Right lobe of liver (tissue), 6 donors: ENCODE measurements at regions not wholly inside any gene's neighbourhood (a gene's known extent, or its start where the extent isn't known, plus 50 kb on each side); places are given as distances from the start of the nearest gene placed in this dataset.

Experiments
- ATAC-seq, 4 donors: fragments of 200-7000 bp; cut with Tn5 transposase; one replicate each; pipeline ENCODE4 v1.9.1; 2020; ENCODE audit warnings: mild to moderate bottlenecking in 4 of 4, moderate library complexity in 4 of 4
- DNase-seq, 3 donors: peaks; one replicate each; pipeline ENCODE4 v3.0.0-alpha.2; 2020
- H3K27ac ChIP-seq, 3 donors: fragments of 200-600 bp; one replicate each; pipeline ENCODE4 v1.8.0; 2022
- H3K27me3 ChIP-seq, 2 donors: fragments of 200-600 bp; one replicate each; pipeline ENCODE4 v1.8.0; 2022
- H3K36me3 ChIP-seq, 4 donors: fragments of 200-600 bp; sonication (generic) in 1 of 4; one replicate each; pipeline versions ENCODE4 v1.5.1 to v1.8.0; 2017 to 2022; ENCODE audit warnings: control low read depth in 1 of 4
- H3K4me1 ChIP-seq, 4 donors: fragments of 200-600 bp; sonication (generic) in 1 of 4; one replicate each; pipeline versions ENCODE4 v1.5.1 to v1.8.0; 2017 to 2022; ENCODE audit warnings: control low read depth in 1 of 4
- H3K4me3 ChIP-seq, 3 donors: fragments of 200-600 bp; one replicate each; pipeline ENCODE4 v1.8.0; 2022
- H3K9me3 ChIP-seq, 4 donors: fragments of 200-600 bp; sonication (generic) in 1 of 4; one replicate each; pipeline versions ENCODE4 v1.5.1 to v1.8.0; 2017 to 2022; ENCODE audit warnings: control low read depth in 1 of 4
- POLR2A ChIP-seq: fragments of 450-650 bp; IDR thresholded peaks from one replicate; pipeline ENCODE4 v1.6.1; 2017; ENCODE audit warnings: antibody characterized with exemption, mild to moderate bottlenecking
- WGBS: methylation state at CpG from one replicate; pipeline ENCODE4 v1.1.6; 2018; ENCODE audit warnings: low coverage, low lambda C conversion rate; ENCODE audit not compliant: insufficient coverage; ENCODE audit errors: missing lambda C conversion rate; 5-methylcytosine and 5-hydroxymethylcytosine counted together
- intact Hi-C, 2 donors: fragments of 100-400 bp; cut with DNase I; formaldehyde crosslinking; loops; one replicate each; pipeline versions ENCODE4 v1.11.2 to v1.14.1; 2022
- TF ChIP-seq, protein P1 (sequence below), 4 donors: fragments of 200-600 bp in 3 of 4; fragments of 450-650 bp in 1 of 4; IDR thresholded peaks; one replicate each; pipeline versions ENCODE4 v1.5.1 to v1.8.0; 2016 to 2022; ENCODE audit warnings: antibody characterized with exemption in 4 of 4, mild to moderate bottlenecking in 2 of 4
- donor health status: DM: no; HTN: yes; CAD: no.
- donor health status: DM: no; HTN: no; CAD: no.
- donor health status: DM: no; HTN: no; CAD: no.
- donor health status: DM: no; HTN: yes; CAD: no.
- donor health status: DM: no; HTN: yes; CAD: no.

DNA sequence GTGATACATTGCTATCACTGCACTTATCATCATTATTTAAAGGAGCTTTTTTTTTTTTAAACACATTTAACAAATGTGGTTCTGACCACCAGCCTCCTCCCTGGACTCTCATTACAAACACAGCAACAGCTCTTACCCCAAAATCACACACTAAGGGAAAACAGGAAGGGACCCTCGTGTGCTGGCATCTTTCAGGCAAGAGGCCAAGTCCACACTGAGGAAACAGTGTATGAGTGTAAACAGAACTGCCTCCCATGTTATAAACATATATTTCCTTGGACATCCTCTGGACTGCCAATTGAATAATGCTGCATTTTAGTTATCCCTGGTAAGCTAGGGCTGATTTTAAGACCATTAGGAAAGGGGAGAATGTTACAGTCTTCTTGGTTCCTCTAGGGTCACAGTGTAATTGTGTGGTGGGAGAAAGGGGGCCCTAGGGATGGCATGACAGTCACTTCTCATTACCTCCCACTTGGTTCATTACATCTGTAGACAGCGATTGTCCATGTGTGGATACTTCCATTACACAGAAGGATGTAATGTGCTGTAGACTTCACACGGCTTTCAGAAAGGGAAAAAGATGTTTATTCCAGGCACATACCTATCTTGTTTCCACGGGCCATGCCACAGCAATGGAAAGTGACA, 244.6 kb upstream of the TET2 start:
- H3K36me3 ChIP-seq = no peaks in the 10 kb centered on the region
- TF ChIP-seq, protein P1, sequence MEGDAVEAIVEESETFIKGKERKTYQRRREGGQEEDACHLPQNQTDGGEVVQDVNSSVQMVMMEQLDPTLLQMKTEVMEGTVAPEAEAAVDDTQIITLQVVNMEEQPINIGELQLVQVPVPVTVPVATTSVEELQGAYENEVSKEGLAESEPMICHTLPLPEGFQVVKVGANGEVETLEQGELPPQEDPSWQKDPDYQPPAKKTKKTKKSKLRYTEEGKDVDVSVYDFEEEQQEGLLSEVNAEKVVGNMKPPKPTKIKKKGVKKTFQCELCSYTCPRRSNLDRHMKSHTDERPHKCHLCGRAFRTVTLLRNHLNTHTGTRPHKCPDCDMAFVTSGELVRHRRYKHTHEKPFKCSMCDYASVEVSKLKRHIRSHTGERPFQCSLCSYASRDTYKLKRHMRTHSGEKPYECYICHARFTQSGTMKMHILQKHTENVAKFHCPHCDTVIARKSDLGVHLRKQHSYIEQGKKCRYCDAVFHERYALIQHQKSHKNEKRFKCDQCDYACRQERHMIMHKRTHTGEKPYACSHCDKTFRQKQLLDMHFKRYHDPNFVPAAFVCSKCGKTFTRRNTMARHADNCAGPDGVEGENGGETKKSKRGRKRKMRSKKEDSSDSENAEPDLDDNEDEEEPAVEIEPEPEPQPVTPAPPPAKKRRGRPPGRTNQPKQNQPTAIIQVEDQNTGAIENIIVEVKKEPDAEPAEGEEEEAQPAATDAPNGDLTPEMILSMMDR (IDR thresholded peaks at IDR 0.05) = no peak
- no peak for TF ChIP-seq POLR2A
- intact Hi-C loops = no loop called here
- H3K4me1 ChIP-seq = peaks cover 0 to 26% (median 0%) of the 10 kb centered on the region in 4 donors
- 58% methylated on average over 4 of the region's 4 CpGs for WGBS
- ATAC-seq (no peak), DNase-seq (no peak)
- no peak overlapping the region for H3K27ac ChIP-seq
- H3K9me3 ChIP-seq = no peaks in the 10 kb centered on the region
- H3K27me3 ChIP-seq = no peaks in the 10 kb centered on the region
- no peak overlapping the region for H3K4me3 ChIP-seq

DNA sequence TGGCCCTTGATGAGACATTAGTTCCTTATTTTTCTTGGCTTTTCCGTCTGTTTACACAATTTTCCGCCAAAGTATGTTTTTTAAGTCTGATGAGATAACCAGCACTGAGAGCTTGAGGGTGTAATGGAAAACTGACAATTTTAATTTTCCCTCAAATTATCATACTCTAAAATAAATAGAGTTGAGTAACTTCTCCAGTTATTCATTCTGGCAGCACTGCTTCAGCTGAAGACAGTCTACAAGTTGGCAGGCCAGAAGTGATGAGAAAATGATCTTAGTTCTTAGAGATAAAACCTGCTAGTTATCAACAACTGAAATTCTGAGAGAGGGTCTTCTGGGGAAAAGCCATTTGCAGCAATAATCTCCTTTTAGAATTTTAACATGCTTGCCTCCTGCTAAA, 241.6 kb upstream of the TET2 start:
- no peaks in the 10 kb centered on the region for H3K27me3 ChIP-seq
- ATAC-seq = peak in 1 of 4 donors; percentile 15
- WGBS = 61% methylated on average over 2 of the region's 2 CpGs
- H3K27ac ChIP-seq = peak overlapping the region in 2 of 3 donors; percentile 4 to 54
- no peaks in the 10 kb centered on the region for H3K9me3 ChIP-seq
- TF ChIP-seq, protein P1 (IDR thresholded peaks at IDR 0.05) = no peak
- no peak for TF ChIP-seq POLR2A
- no peak for DNase-seq
- H3K4me1 ChIP-seq = peaks cover 0 to 43% (median 0%) of the 10 kb centered on the region in 4 donors
- H3K36me3 ChIP-seq = no peaks in the 10 kb centered on the region
- intact Hi-C loops = no loop called here
- no peak overlapping the region for H3K4me3 ChIP-seq

DNA sequence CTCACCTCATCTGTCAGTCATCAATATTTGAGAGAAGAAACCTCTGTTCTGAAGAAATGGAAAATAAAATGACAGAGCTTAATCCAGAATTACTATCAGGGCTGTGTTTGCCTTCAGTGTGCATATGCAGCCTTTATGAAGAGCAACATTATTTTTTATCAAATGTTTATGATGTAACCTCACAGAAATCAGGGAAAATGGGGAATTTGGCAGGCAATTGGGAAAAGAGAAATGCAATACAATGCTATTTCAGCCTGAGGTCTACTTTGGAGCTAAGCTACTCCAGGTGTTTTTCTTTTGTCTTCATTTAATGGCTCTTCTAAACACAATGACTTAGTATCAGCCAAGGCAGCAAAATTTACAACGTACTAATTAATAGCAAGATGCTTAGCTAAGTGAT, 241.1 kb upstream of the TET2 start:
- 50% methylated on average over 1 of the region's 1 CpG for WGBS

DNA sequence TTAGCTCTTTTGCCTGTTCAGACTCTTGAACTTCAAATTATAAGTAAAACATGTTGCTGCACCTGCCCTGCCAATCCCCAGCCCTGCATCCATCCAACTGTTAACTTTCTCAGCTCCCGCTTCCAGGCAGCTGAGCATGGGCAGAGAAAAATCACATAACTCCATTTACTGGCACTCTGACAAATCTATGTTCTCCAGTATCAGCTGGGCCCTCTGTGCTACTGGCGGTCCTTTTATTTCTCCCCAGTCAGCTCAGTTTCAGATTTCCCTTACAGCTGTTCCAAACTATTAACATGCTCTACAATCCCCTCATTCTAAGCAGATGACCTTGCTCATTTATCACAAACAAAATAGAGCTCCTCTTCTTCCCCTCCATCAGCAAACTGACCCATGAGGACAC, 240.4 kb upstream of the TET2 start:
- ATAC-seq = peak in 3 of 4 donors; percentile 20 to 52 (median 39)
- Histone ChIP-seq H3K4me1 (peaks cover 0 to 43% (median 0%) of the 10 kb centered on the region in 4 donors), H3K27ac (no peak overlapping the region), H3K36me3 (no peaks in the 10 kb centered on the region), H3K9me3 (no peaks in the 10 kb centered on the region), H3K27me3 (no peaks in the 10 kb centered on the region), H3K4me3 (peak overlapping the region in 2 of 3 donors; percentile 19 to 52)
- intact Hi-C loops = no loop called here
- TF ChIP-seq, protein P1 (IDR thresholded peaks at IDR 0.05) = no peak
- TF ChIP-seq POLR2A = no peak
- no peak for DNase-seq
- WGBS = 34% methylated on average over 2 of the region's 2 CpGs

More for the DNA sequence above, 241.1 kb upstream of the TET2 start:
- DNase-seq = no peak
- Histone ChIP-seq H3K36me3 (no peaks in the 10 kb centered on the region), H3K4me3 (peak overlapping the region in 1 of 3 donors; percentile 52), H3K27me3 (no peaks in the 10 kb centered on the region), H3K9me3 (no peaks in the 10 kb centered on the region), H3K4me1 (peaks cover 0 to 43% (median 0%) of the 10 kb centered on the region in 4 donors), H3K27ac (peak overlapping the region in 1 of 3 donors; percentile 54)
- TF ChIP-seq POLR2A = no peak
- TF ChIP-seq, protein P1 (IDR thresholded peaks at IDR 0.05) = no peak
- intact Hi-C loops = no loop called here
- ATAC-seq = no peak
